ENCODE measurements at regions not wholly inside any gene's neighbourhood (a gene's known extent, or its start where the extent isn't known, plus 50 kb on each side); places are given as distances from the start of the nearest gene placed in this dataset.

- no peak for TF ChIP-seq CTCF (IDR thresholded peaks at IDR 0.05)
- TF ChIP-seq POLR2A (IDR thresholded peaks at IDR 0.05), result no peak
- TF ChIP-seq POLR2AphosphoS5 (IDR thresholded peaks at IDR 0.05; ENCODE audit: insufficient read depth in 1 of 2, low read depth in 1 of 2), result no peak
Observed at GRCh38 chr5:89662499-89662898, 747.1 kb downstream of the CETN3 start.
